PFSK-1 (cell line): ENCODE measurements at regions not wholly inside any gene's neighbourhood (a gene's known extent, or its start where the extent isn't known, plus 50 kb on each side); places are given as distances from the start of the nearest gene placed in this dataset.

Experiments
- POLR2AphosphoS5 ChIP-seq: IDR thresholded peaks from 2 replicates; pipeline ENCODE4 v1.6.1; 2012; ENCODE audit warnings: low read depth, mild to moderate bottlenecking, control low read depth, low read length, moderate library complexity
- SIN3A ChIP-seq: IDR thresholded peaks from 2 replicates; pipeline ENCODE4 v1.6.1; 2012; ENCODE audit warnings: mild to moderate bottlenecking, low read length, moderate library complexity, borderline replicate concordance; ENCODE audit not compliant: insufficient read depth
- TAF1 ChIP-seq: IDR thresholded peaks from 2 replicates; pipeline ENCODE4 v1.6.1; 2012; ENCODE audit warnings: low read length, control low read depth, borderline replicate concordance; ENCODE audit not compliant: insufficient read depth
- TF ChIP-seq, protein P1 (sequence below), 2 experiments: IDR thresholded peaks; 2 replicates each; pipeline versions ENCODE4 v1.6.1 to v1.8.0; 2011 to 2012; ENCODE audit warnings: low read depth in 2 of 2, low read length in 2 of 2, control low read depth in 1 of 2, inconsistent platforms in 1 of 2, mild to moderate bottlenecking in 1 of 2, moderate library complexity in 1 of 2; ENCODE audit not compliant: insufficient read depth in 1 of 2

DNA sequence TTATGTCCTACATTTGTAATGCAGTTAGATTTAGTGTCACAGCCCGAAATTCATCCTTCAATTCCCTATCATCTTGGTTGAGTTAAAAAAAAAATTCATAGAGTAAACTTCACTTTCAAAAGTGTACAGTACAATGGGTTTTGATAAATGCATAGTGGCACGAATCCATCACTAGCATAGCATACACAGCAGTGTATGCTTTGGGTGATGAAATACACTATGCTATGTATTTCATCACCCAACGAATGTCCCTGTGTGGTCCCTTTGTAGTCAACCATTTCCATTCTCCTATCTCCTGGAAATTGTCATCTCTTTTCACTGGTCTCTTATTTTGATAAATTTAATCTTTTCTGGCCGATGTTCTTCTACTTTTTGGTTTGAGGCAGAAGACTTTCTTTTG, 129.4 kb upstream of the BASP1 start:
- TF ChIP-seq SIN3A, result no peak
- TF ChIP-seq, protein P1, sequence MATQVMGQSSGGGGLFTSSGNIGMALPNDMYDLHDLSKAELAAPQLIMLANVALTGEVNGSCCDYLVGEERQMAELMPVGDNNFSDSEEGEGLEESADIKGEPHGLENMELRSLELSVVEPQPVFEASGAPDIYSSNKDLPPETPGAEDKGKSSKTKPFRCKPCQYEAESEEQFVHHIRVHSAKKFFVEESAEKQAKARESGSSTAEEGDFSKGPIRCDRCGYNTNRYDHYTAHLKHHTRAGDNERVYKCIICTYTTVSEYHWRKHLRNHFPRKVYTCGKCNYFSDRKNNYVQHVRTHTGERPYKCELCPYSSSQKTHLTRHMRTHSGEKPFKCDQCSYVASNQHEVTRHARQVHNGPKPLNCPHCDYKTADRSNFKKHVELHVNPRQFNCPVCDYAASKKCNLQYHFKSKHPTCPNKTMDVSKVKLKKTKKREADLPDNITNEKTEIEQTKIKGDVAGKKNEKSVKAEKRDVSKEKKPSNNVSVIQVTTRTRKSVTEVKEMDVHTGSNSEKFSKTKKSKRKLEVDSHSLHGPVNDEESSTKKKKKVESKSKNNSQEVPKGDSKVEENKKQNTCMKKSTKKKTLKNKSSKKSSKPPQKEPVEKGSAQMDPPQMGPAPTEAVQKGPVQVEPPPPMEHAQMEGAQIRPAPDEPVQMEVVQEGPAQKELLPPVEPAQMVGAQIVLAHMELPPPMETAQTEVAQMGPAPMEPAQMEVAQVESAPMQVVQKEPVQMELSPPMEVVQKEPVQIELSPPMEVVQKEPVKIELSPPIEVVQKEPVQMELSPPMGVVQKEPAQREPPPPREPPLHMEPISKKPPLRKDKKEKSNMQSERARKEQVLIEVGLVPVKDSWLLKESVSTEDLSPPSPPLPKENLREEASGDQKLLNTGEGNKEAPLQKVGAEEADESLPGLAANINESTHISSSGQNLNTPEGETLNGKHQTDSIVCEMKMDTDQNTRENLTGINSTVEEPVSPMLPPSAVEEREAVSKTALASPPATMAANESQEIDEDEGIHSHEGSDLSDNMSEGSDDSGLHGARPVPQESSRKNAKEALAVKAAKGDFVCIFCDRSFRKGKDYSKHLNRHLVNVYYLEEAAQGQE (IDR thresholded peaks at IDR 0.05; ENCODE audit: insufficient read depth in 1 of 2, low read depth in 2 of 2, low read length in 2 of 2), result no peak
- no peak for TF ChIP-seq POLR2AphosphoS5
- no peak for TF ChIP-seq TAF1
